Inferior parietal cortex (tissue), 1 donor: ENCODE measurements at regions not wholly inside any gene's neighbourhood (a gene's known extent, or its start where the extent isn't known, plus 50 kb on each side); places are given as distances from the start of the nearest gene placed in this dataset.
A peak's percentile ranks its signal among the peaks of the same experiment; 100 is the strongest.
"Not testable (repeated sequence)": the region's sequence is repeated elsewhere in the genome, so short reads cannot be mapped to it uniquely, and the experiment has no call there.

Source experiments
- DNase-seq: peaks from one replicate; pipeline ENCODE4 v3.0.0-alpha.2; 2016; ENCODE audit errors: extremely low spot score

GRCh38 chr1:182159443-182159842, 97.9 kb upstream of the ZNF648 start:
- DNase-seq = no peak

- DNase-seq = no peak
Measured at GRCh38 chr1:182157187-182157586, 95.7 kb upstream of the ZNF648 start.

DNA sequence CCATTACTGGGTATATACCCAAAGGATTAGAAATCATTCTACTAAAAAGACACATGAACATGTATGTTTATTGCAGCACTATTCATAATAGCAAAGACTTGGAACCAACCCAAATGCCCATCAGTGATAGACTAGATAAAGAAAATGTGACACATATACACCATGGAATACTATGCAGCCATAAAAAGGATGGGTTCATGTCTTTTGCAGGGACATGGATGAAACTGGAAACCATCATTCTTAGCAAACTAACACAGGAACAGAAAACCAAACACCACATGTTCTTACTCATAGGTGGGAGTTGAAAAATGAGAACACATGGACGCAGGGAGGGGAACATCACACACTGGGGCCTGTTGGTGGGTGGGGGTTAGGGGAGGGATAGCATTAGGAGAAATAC, 92.9 kb upstream of the ZNF648 start:
- not testable (repeated sequence) for DNase-seq

GRCh38 chr1:182149411-182149965, 88.0 kb upstream of the ZNF648 start:
- DNase-seq = peak; percentile 58

GRCh38 chr1:182147951-182148350, 86.4 kb upstream of the ZNF648 start:
- no peak for DNase-seq

DNA sequence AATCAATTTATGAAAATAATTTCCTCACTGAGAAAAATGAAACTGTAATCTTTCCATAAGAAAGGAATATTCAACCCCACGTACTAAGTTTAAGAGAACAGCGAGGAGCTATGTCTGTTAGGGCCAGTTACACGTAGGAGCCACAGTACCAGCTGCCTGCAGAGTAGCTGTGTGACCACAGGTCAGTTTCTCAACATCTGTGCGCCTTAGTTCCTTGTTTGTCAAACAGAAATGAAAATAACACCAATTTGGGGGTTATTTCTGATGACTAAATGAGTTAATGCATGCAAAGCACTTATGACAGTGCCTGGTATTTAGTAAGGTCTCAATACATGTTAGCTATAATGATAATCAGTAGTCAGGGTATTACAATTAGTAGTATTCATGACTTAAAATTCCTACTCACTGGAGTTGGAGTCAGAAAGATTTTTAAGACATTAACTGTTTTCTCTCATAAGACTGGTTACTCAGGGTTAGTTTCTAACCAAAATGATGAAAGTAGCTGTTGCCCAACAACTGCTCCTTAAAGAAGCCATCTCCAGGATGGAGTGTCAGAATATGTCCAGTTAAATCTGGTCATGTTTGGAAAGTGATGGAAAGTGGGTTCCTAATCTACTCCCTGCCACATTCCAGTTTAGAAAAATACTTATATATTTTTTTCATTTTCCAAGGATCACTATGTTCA, 85.8 kb upstream of the ZNF648 start:
- DNase-seq = no peak

- DNase-seq = no peak
Measured at GRCh38 chr1:182146286-182146685, 84.8 kb upstream of the ZNF648 start.

GRCh38 chr1:182145441-182145840, 83.9 kb upstream of the ZNF648 start:
- DNase-seq = no peak

GRCh38 chr1:182144646-182145030, 83.1 kb upstream of the ZNF648 start:
- no peak for DNase-seq

DNA sequence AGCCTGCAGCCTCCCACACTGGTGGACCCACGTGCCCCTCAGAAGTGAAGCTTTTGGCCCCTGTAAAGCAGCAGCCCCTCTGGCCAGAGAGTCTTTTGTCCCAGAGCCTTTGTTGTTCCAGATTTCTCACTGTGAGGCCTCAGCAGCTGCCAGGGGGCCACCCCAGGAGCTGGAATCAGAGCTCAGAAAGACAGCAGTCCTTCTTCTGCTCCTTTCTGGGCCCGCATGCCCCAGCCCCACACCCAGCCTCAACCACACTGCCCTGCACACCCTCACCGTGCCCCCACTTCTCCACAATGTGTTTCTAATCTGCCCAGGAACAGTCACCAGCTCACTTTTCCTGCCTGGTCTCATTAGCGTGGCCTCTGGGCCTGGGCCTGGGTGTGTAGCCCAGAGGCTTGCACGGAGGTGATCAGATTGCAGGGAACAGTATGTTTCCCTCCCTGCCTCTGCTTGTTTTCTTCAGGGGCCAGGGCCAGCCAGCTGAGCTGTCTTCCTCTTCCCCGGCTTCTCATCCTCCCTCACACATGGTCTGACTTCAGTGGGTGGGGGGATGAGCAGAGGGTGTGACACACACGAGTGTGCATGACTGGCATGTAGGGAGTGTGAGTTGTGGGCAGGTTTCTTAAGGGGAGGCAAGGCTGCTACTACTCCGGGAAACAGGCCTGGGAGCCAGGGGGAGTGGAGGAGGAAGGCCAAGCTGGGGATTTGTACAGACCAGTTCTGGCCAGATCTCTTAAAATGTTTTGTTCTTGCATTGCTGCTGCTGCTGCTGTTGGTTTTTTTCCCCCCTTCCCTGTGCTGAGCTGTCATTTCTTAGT, 82.5 kb upstream of the ZNF648 start:
- DNase-seq = peak; percentile 43

DNA sequence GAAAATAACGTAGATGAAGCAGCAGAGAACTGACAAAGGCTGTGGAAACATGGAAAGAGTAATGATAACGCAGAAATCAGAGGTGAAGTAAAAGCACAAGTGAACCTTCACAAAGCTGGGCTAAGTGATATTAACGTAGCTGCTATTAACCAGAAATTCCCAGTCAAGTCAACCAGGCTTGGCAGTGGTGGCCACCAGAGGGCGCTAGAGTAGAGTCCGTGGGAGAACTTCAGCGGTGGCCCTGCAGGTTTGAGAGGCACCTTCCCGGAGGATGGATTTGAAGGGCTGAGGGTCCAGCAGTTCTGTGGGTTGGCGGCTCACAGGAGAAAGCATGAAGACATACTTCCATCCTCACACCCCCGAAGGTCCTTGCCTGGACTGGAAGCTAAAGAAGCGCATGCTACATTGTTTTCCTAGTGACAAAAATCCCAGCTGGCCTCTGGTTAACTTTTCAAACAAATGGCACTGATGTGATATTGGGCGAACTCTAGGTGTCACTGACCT, 81.7 kb upstream of the ZNF648 start:
- peak; percentile 97 for DNase-seq

GRCh38 chr1:182142621-182143020, 81.1 kb upstream of the ZNF648 start:
- no peak for DNase-seq

DNA sequence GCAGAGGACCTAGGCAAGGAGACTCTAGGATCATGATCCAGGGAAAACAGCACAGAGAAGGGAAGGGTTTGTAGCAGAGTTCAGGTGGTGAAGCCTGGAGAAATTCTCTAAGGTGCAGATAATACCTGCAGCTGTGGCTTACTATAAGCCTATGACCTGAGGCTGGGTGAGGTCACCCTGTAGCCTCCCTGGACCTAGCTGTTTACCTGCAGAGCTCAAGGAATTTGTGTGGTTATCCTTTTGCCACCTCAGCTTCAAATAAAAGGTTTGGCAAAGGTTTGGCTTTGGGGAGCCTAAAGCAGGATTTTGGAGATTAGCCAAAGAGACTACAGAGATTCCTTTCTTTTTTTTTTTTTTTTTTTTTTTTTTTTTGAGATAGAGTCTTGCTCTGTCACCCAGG, 79.5 kb upstream of the ZNF648 start:
- DNase-seq = no peak

GRCh38 chr1:182139496-182139895, 78.0 kb upstream of the ZNF648 start:
- DNase-seq = no peak

GRCh38 chr1:182137546-182137945, 76.0 kb upstream of the ZNF648 start:
- DNase-seq = no peak

DNA sequence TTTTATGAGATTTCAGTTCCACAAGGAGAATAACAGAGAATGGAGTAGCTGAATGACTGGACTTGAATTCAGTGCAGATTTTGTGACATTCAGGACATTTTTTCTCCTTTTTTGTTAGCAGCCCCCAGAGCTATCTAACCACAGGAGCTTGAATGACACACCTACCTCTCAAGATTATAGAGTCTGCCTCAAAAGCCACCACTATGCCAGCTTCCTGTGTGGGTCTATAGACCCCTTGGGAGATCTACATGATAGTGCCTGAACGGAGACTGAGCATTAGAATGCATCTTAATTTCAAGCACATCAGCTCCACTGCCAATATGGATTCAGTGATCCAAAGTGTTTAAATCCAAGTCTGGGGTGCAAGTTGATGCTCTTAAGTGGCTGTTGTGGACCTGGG, 74.4 kb upstream of the ZNF648 start:
- DNase-seq = no peak

GRCh38 chr1:182134257-182134656, 72.7 kb upstream of the ZNF648 start:
- DNase-seq = no peak

DNA sequence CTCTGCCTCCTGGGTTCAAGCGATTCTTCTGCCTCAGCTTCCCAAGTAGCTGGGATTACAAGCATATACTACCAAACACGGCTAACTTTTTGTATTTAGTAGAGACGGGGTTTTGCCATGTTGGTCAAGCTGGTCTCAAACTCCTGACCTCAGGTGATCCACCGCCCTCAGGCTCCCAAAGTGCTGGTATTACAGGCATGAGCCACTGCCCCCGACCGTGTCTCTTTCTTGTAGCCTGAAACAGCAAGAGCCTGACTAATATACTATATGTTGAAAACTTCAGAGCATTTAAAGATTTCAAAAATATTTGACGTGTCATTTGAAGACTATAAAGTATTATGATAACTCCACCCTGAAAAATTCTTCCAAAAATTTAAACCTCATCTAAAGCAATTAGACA, 71.7 kb upstream of the ZNF648 start:
- DNase-seq = no peak

DNA sequence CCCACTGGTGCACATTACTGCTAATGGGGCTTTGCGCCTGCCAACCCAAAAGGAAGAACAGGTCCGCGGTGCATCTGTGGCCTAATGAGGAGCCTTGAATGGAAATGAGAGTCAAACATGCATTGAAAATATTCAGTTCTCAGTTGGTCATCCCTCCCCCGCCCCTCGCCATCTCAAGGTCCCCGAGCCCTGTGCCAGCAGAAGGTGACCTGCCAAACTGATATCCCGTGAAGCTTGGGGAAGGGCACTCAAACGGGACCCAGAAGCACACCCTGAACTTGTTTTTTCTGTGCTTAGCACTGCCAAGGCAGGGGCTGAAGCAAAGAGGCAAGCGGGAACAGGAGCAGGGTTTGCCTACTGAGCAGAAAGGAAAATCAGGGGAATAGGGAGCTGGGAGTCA, 67.9 kb upstream of the ZNF648 start:
- no peak for DNase-seq

- DNase-seq = no peak
Measured at GRCh38 chr1:182128502-182128901, 67.0 kb upstream of the ZNF648 start.

- DNase-seq = no peak
Measured at GRCh38 chr1:182127656-182128055, 66.1 kb upstream of the ZNF648 start.

DNA sequence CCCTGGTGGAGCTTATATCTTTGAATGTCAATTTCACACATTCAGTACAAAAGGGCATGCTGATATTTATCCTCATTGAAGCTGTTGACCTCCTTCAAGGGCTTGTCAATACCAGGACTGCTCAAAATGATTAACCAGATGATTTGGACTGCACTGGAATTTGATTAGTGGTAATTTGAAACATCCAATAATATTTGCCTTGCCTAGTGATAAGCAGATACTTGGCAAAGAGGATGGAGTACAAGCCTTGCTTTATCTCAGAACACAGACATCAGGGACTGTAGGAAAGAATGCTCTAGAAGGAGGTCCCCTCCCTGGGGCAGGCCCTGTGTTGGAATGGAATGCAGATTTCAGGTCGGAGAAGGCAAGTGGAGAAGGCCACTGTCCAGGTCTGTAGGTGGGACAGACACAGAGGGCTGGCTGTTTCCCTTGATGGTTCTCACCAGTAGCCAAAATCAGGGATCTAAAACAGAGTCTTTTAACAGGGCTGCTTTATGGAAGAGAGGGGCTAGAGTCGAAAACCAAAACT, 64.8 kb upstream of the ZNF648 start:
- no peak for DNase-seq

- no peak for DNase-seq
Measured at GRCh38 chr1:182122913-182123260, 61.4 kb upstream of the ZNF648 start.
